Keratinocyte (primary cell): ENCODE measurements at regions not wholly inside any gene's neighbourhood (a gene's known extent, or its start where the extent isn't known, plus 50 kb on each side); places are given as distances from the start of the nearest gene placed in this dataset.

Experiments used
- CTCF ChIP-seq, 3 experiments: IDR thresholded peaks in 1 of 3; conservative IDR thresholded peaks in 1 of 3; optimal IDR thresholded peaks in 1 of 3; 2 replicates in 2 of 3; 3 replicates in 1 of 3; pipeline versions ENCODE3 to v1.5.1; 2011; ENCODE audit warnings: low read length in 3 of 3, mild to moderate bottlenecking in 3 of 3, moderate library complexity in 2 of 3, control low read depth in 1 of 3, inconsistent platforms in 1 of 3; ENCODE audit not compliant: insufficient read depth in 2 of 3; ENCODE audit errors: extremely low read depth in 1 of 3
- EZH2 ChIP-seq: IDR thresholded peaks from one replicate; pipeline ENCODE4 v1.6.1; 2012; ENCODE audit warnings: inconsistent platforms, mild to moderate bottlenecking, low read length, moderate library complexity

GRCh38 chr15:94001255-94001801 lies 230.0 kb upstream of the MCTP2 start:
- TF ChIP-seq CTCF (optimal IDR thresholded peaks at IDR 0.05 in 1 of 3, IDR thresholded peaks at IDR 0.05 in 1 of 3, conservative IDR thresholded peaks at IDR 0.05 in 1 of 3; ENCODE audit: extremely low read depth in 1 of 3, insufficient read depth in 2 of 3, low read length in 3 of 3) (no peak), EZH2 (no peak)
